ENCODE measurements at regions not wholly inside any gene's neighbourhood (a gene's known extent, or its start where the extent isn't known, plus 50 kb on each side); places are given as distances from the start of the nearest gene placed in this dataset.

GRCh38 chr4:180578175-180578574 is 1665.0 kb upstream of the TENM3 start:
- DNase-seq (no peak), ATAC-seq (no peak)
- no peak for TF ChIP-seq CTCF (IDR thresholded peaks at IDR 0.05)
- no peak for TF ChIP-seq POLR2A (IDR thresholded peaks at IDR 0.05)
- H3K9me3 ChIP-seq = no peaks in the 10 kb centered on the region
- 57 to 68% (median 62%) methylated on average over 2 of the region's 2 CpGs for WGBS, 4 donors
- no peaks in the 10 kb centered on the region for H3K36me3 ChIP-seq
- H3K4me3 ChIP-seq = no peak overlapping the region
- H3K4me1 ChIP-seq = no peaks in the 10 kb centered on the region
- no peak overlapping the region for H3K27ac ChIP-seq
- intact Hi-C loops (cut with DNase I) = no loop called here
- H3K27me3 ChIP-seq = no peaks in the 10 kb centered on the region

- Histone ChIP-seq H3K27me3 (no peaks in the 10 kb centered on the region), H3K4me3 (no peak overlapping the region), H3K9me3 (no peaks in the 10 kb centered on the region), H3K36me3 (no peaks in the 10 kb centered on the region), H3K4me1 (no peaks in the 10 kb centered on the region), H3K27ac (no peak overlapping the region)
- DNase-seq (no peak), ATAC-seq (no peak)
- intact Hi-C loops (cut with DNase I) = no loop called here
- TF ChIP-seq CTCF (IDR thresholded peaks at IDR 0.05) (no peak), POLR2A (IDR thresholded peaks at IDR 0.05) (no peak)
- 78 to 82% (median 80%) methylated on average over 4 of the region's 4 CpGs for WGBS, 4 donors
Measured at GRCh38 chr4:180581061-180581460, 1662.1 kb upstream of the TENM3 start.

- ATAC-seq = no peak
- Histone ChIP-seq H3K36me3 (no peaks in the 10 kb centered on the region), H3K27ac (no peak overlapping the region), H3K9me3 (no peaks in the 10 kb centered on the region), H3K27me3 (no peaks in the 10 kb centered on the region), H3K4me3 (no peak overlapping the region), H3K4me1 (no peaks in the 10 kb centered on the region)
- WGBS, 4 donors = 68 to 71% (median 69%) methylated on average over 5 of the region's 5 CpGs
- DNase-seq = no peak
- intact Hi-C loops (cut with DNase I) = no loop called here
- no peak for TF ChIP-seq CTCF (IDR thresholded peaks at IDR 0.05)
- TF ChIP-seq POLR2A (IDR thresholded peaks at IDR 0.05) = no peak
Measured at GRCh38 chr4:180587379-180587778, 1655.8 kb upstream of the TENM3 start.

- no peaks in the 10 kb centered on the region for H3K4me1 ChIP-seq
Measured at GRCh38 chr4:180589575-180589974, 1653.6 kb upstream of the TENM3 start.

More at GRCh38 chr4:180589575-180589974, 1653.6 kb upstream of the TENM3 start:
- no peak overlapping the region for H3K27ac ChIP-seq
- ATAC-seq (no peak), DNase-seq (no peak)
- H3K27me3 ChIP-seq = no peaks in the 10 kb centered on the region
- no peaks in the 10 kb centered on the region for H3K9me3 ChIP-seq
- TF ChIP-seq POLR2A (IDR thresholded peaks at IDR 0.05) (no peak), CTCF (IDR thresholded peaks at IDR 0.05) (no peak)
- intact Hi-C loops (cut with DNase I) = no loop called here
- H3K36me3 ChIP-seq = no peaks in the 10 kb centered on the region
- 76 to 86% (median 84%) methylated on average over 9 of the region's 9 CpGs for WGBS, 4 donors
- no peak overlapping the region for H3K4me3 ChIP-seq

Measured in heart left ventricle (tissue), 16 donors.